Sciatic nerve (tissue), 2 donors: ENCODE measurements at regions not wholly inside any gene's neighbourhood (a gene's known extent, or its start where the extent isn't known, plus 50 kb on each side); places are given as distances from the start of the nearest gene placed in this dataset.
A peak's percentile ranks its signal among the peaks of the same experiment; 100 is the strongest.
"Not testable (repeated sequence)": the region's sequence is repeated elsewhere in the genome, so short reads cannot be mapped to it uniquely, and the experiment has no call there.

Experiments used
- ATAC-seq: fragments of 200-7000 bp; cut with Tn5 transposase; one replicate; pipeline ENCODE4 v1.9.1; 2020; ENCODE audit warnings: mild to moderate bottlenecking, moderate library complexity
- DNase-seq: peaks from one replicate; pipeline ENCODE4 v3.0.0-alpha.2; 2020; ENCODE audit warnings: low spot score
- intact Hi-C: fragments of 100-400 bp; cut with DNase I; formaldehyde crosslinking; loops from one replicate; pipeline ENCODE4 v1.14.2; 2022
- donor health status: DM: no; HTN: no; CAD: no.
- donor health status: DM: no; HTN: no; CAD: no.

DNA sequence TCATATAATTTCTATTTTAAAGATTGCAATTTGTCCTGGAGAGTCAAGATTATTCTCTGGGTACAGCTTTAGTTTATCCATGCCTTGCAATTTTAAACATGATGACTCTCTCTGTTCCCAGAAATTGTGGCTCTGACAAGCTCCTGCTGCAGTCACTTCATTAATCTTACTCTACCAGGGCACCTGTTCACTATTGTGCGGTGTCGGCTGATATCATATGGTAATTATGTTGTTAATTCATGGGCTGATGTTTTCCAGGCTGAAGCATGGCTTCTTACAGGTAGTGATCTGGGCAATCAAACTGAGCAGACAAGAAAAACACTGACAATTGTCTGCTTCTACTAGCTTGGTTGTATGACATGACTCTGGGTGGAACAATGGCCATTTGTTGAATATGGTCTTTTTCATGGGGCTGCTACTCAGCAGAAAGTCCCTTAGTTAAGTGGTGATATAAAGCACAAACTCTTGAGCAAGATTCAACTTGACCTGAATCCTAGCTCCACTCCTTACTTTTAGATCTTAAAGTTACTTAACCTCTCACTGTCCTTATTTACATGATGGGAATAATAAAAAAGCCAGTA, 230.7 kb downstream of the FAT3 start:
- no peak for ATAC-seq
- no peak for DNase-seq
- intact Hi-C loops = no loop called here

DNA sequence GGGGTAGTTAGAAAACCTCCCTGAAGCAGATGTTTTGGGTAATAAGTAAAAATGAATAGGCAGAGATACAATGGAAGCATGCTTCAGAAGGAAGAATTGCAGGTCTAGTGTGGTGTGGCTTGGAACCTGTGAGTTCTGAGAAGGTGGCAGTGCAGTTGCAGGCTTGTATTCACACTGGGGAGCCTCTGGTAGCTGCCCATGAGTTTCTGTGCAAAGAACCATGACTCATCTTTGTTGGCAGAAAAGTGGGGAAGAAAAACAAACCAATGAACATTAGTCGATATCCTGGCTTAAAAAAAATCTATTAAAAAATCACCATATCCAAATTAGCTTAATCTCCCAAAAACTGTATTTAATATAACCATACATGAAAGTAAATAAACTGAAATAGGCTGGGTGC, 232.6 kb downstream of the FAT3 start:
- intact Hi-C loops = no loop called here
- ATAC-seq (no peak), DNase-seq (no peak)

DNA sequence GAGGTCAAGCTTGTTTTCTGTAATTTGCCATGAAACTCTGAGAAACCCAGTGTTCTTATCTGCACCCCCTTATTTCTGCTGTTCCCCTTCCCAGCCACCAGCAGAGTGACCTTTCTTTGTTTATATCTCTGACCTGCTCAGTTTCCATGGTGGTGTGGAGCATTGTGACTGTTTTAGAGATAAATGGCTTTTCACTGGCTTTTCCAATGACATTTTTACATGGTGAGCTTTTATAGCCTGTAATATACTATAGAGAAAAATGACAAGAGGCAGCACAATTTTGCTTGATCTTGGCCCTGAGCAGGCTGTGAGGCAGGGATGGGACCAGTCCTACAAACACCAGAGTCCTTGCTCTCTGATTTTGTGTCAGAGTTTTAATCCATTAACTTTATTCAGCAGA, 233.9 kb downstream of the FAT3 start:
- DNase-seq = no peak
- ATAC-seq = no peak
- intact Hi-C loops = no loop called here

DNA sequence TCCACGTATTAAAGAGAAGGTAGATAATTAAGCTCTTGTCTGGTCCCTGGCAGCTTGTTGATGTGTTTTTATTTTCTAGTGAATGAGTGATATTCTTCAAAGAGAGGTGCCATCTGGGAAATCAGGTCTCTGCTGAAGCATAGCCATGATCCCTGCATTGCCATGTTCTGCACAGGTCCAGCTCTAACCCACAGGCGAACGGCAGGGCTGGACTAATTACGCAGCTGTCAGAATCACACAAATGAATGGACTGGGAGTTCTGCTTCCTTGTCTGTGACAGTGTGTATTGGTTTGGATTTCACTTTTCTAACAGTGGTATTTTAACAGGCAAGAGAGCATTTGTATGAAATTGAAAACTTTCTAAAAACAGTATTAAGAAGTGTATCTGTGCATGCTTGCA, 235.6 kb downstream of the FAT3 start:
- no peak for ATAC-seq
- DNase-seq = no peak
- intact Hi-C loops = no loop called here

DNA sequence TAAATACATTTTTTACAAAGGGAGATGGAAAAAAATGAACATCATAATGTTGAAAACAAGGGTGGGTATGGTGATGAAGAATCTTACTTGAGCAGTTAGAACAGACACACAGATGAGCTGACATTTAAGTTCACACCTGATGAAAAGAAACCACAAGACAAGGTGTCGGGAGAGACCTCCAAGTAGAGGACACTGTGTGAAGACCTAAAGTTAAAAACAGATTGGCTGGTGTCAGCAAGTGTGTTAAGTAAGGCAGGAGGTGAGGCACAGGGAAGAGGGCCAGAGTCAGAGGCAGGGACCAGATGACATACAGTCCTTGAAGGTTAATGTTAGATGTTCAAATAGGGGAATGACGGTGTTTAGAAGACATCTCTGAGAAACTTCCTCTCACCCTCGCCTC, 236.8 kb downstream of the FAT3 start:
- ATAC-seq = no peak
- intact Hi-C loops = no loop called here

DNA sequence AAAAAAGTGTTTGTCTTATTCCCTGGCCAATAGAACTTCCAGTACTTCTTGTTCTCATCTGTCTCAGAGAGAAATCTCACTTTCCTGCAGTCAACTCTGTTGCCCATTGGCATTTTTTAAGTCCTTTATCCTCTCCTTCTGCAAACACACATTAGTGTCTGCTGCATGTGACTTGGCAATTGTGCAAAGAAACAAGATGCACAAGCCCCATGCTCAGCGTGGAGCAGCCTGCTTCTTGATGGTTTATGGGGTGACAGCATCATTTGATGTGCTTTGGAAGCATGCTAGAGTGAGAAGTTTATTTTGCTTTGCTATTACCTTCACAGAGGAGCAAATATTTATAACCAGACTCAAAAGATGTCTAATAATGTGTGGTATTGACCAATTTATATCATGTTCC, 238.2 kb downstream of the FAT3 start:
- DNase-seq (no peak), ATAC-seq (no peak)
- intact Hi-C loops = no loop called here

More for the DNA sequence above, 236.8 kb downstream of the FAT3 start:
- no peak for DNase-seq

DNA sequence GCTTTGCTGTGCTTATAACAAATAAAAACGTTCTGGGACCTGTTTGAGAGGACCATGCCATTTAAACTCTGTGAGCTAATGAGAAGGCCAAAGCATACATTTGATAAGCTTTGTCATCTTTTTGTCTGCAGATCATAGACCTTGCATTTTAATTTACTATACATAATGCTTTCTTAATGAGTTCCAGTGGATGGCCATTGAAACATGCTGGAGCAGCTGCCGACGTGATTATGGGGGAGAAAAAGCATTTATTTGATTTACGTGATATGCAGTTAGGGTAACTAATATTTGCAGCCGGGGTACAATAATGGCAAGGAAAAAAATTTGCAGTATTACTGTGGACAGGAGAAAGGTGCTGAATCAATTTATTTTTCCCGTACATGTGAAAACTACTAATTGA, 240.2 kb downstream of the FAT3 start:
- intact Hi-C loops = no loop called here
- DNase-seq (no peak), ATAC-seq (no peak)

DNA sequence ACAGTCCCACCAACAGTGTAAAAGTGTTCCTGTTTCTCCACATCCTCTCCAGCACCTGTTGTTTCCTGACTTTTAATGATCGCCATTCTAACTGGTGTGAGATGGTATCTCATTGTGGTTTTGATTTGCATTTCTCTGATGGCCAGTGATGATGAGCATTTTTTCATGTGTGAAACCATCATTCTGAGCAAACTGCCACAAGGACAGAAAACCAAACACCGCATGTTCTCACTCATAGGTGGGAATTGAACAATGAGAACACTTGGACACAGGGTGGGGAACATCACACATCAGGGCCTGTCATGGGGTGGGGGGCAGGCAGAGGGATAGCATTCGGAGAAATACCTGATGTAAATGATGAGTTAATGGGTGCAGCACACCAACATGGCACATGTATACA, 240.8 kb downstream of the FAT3 start:
- ATAC-seq, DNase-seq, intact Hi-C loops: not testable (repeated sequence)

DNA sequence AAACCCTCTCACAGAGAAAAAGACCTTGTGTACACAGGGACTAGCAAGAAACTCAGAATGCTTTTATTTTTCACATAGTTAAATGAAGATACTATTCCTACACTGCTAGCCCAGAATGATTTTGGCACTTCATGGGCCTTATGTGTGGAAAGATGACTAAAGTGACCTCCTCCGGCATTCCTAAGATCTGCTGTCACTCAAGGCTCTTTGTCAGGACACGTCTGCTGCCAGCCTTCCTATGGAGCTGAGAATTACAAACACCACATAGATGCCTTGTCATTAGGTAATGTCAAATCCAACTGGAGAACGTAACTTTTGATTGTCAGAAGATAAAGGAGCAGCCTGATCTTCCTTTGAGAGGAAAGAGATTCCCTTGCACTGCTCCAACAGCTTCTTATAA, 249.1 kb downstream of the FAT3 start:
- intact Hi-C loops = no loop called here
- no peak for DNase-seq
- ATAC-seq = no peak

DNA sequence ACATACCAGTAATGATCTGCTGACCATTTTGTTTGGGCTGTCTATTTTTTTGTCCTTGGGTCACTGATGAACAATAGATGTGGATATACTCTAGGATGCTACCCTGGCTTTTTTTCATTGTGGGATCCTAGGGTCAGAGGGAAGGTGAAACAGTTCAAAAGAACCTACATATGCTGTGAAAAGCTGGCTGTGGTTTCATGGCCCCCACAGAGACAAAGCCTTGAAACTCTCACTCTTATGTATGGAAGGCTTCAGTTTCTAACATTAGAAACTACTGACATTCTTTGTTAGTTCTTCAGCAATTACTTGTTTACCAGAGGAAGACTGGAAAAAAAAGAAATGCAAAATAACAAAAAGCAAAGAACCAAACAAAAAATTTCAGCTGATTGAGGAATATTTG, 250.7 kb downstream of the FAT3 start:
- ATAC-seq = no peak
- intact Hi-C loops = no loop called here
- DNase-seq = no peak

DNA sequence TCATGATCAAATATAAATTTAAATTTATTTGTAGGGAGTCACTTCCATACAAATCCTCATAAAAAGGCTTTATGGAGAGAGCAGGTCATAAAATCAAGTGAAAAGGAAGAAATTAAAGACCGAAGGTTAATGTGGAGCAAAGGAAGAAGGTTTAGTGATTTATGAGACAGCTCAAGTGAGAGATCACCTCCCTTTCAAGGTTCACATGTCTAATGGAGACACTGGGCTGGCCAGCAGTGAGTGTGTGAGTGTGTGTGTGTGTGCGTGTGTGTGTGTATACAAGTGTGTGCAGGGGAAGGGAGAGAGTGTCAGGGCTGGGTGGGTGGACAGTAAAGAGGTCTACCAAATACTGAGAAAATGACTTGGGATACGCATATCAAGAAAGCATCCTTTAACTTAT, 251.2 kb downstream of the FAT3 start:
- no peak for ATAC-seq
- intact Hi-C loops = no loop called here
- DNase-seq = no peak

DNA sequence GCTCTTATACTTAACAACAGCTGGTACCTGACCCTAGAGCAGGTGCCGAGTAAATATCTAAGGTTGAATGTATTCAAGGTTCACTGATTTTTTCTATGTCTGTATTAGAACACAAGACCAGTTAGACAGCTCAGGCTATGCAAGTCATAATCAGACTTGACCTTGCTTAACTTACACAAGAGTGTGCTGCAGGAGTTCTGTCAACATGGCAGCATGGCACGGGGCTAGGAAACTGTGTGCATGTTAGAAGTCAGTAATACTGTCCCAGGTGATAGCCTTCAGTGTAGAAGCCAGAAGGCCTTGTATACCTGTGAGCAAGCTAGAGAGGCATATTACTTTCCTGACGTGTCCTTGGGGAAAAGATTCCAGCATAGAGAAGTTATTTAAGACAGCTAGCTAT, 253.1 kb downstream of the FAT3 start:
- no peak for DNase-seq
- intact Hi-C loops = no loop called here
- no peak for ATAC-seq

DNA sequence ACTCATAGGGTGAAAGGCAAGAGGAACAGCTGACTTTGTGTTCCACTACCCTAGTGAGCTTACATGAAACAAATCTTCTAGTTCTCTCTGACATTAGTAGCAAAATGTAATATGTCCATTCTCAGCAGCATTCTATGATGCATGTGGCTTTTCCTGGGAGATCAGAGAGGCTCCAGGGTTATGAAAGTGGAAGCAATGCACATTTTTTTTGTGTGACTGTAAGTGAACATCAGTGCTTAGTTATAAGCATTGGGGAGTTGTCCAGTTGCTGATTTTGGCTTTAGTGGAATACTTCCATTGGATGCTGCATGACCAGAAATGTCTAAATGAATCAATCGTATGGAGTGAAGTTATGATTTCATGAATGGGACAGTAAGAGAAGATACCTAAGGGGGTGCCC, 255.9 kb downstream of the FAT3 start:
- intact Hi-C loops = no loop called here
- ATAC-seq (no peak), DNase-seq (no peak)

DNA sequence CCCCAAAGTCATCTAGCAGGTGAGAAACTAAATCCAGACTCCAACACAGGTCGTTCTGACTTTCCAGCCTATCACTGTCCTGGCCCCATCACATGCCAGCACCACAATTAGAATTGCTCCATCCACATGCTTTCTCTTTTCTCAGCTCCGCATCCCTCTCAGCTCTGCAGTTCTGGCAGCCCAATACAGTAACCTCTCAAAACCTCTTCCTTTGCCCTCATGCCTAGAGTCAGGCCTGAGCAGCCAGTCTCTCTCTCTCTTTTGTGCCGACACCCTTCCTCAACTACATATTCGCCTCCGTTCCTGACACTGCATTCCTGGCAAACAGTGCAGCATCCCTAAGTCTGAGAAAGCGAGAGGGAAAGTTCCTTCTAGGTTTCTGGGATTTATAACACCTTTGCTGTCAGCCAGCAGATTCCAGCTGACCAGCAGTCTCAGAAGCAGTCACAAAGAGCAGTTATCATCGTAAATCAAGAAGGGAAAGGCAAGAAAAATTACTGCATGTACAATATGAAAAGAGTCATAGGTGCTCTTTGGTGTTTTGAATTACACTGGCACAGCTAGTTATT, 258.0 kb downstream of the FAT3 start:
- DNase-seq = no peak
- no peak for ATAC-seq
- intact Hi-C loops = no loop called here

DNA sequence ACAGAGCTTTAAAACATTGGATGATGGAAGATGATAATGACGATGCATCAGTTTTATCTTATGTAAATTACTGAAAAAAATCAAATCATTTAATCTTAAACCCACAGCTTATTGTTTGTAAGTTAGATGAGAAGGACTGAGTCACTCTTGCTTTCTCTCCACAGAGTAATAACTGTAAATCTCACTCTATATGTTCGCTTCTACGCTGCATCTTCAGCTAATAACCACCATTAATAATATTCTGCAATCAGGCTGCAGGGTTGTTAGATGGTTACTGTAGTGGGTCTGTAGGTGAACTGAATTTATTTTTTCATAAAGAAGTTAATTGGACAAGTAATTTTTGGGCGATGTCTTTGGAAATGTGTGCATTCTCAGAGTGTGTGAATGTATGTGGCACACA, 260.0 kb downstream of the FAT3 start:
- DNase-seq = no peak
- ATAC-seq = no peak
- intact Hi-C loops = no loop called here

DNA sequence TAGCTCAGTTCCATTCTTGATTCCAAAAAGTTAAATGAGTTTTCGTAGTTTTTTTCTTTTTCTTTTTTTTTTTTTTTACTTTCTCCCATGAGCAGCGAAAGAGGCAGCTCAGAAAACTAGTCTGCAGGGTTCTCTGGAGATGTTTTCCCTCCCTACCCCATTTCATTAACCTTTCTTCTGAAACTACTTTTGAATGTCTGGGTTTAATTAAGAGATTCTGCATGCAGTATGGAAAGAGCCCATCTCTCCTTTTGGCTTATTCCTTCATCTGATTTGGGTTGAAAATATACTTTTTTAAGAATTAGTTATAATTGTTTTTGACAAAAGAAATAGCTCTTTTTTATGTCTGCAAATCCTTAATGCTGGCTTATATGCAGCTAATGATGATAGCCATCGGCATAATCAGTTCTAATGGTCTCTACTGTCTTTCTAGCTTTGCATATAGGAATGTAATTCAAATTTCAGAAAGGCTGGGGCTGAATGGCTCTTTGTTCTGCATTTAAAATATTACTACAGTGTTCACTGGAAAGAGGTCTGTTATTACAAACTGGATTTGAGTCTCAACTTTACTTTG, 265.3 kb downstream of the FAT3 start:
- no peak for DNase-seq

DNA sequence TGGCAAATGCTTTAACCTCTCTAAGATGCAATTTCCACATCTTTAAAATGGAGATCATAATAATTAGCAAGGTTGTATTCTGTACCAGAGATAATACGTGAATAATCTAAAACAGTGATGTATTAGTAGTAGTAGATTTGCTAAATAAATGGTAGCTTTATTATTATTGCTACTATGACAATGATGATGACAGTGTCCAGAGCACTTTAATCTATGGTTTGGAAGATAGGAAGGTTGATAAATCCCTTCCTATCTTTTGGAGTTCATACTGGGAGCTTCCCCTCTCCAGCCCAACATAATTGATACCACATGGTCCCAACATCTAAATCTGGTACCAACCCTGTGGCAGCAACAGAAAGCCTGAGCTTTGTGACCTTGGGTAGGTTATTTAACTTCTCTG, 267.8 kb downstream of the FAT3 start:
- intact Hi-C loops = no loop called here
- ATAC-seq (no peak), DNase-seq (no peak)

More for the DNA sequence above, 265.3 kb downstream of the FAT3 start:
- ATAC-seq = no peak
- intact Hi-C loops = no loop called here

DNA sequence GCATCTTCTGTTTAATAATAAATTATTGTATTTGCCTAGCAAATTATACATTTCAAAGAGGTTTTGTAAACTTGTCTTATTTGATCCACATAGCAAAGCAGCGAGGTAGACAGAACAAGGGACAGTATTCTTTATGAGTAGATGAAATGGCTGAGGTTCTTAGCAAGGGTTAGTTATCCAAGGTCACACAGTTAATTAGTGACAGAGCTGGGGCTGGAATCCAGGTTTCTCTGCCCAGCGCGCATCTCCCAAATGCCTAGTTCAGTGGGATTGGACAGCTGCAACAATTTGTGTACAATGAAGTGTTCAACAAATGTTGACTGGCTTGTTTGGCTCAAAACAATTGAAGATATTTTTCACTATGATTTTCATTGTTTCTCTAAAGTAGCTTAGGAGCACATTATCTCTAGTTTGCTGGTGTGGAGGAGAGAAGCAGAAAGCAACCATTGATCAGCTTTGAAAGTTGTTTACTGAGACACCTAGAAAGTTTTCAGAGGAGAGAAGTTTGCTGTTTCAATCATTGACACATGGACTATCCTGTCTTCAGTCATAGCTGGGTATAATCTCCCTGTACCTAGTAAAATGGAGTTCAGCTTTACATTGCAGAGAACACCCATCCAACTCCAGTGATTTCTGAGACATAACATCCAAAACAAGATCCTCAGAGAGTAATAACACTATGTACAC, 270.6 kb downstream of the FAT3 start:
- DNase-seq (no peak), ATAC-seq (peak; percentile 30)
- intact Hi-C loops = no loop called here

DNA sequence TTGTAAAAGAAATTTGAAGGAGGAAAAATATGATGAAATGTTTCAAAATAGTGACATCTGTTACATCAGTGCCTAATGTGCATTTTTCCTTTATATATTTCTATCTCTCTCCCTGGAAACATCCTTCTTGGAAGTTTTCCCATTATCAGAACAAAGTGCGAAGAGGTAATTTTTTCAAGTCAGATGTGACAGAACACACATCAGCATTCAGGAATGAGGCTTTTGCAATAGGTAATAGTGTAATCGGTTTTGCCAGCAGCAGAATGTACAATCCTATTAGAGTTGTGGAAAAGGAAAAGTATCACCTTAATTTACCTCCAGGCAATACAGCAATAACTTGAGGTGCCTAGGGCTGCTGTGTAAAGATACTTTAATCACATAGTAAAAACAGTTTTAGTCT, 275.8 kb downstream of the FAT3 start:
- DNase-seq (no peak), ATAC-seq (no peak)

DNA sequence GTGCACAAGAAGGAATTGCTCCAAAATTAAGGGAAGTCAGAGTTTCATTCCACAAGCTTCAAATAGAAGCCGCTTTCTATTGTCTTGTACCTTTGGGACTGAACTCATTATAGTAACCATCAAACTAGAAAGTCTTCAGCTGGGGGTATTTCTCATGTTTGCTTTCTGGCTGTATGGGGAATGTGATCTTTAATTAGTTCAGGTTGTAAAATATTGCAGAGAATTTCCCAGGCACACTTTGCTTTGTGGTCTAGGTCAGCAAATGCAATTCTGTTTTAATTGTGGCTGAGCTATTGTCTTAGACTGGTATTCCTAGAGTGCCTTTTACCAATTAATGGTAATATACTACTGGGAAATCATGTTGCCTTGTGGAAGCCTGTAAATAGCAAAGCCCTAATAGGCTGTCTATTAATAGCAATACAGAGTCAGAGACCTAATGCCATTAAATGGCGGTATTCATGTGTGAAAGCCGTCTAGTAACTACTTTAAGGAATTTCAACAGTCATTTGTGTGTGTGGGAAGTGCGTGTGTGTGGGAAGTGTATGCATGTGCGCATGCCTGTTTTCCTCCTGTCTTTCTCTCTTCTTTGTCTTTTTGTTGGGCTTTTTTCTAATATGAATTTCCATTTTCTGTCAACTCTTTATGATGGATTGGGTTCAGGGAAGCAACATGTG, 276.6 kb downstream of the FAT3 start:
- DNase-seq (no peak), ATAC-seq (no peak)
- intact Hi-C loops = no loop called here

More for the DNA sequence above, 275.8 kb downstream of the FAT3 start:
- intact Hi-C loops = no loop called here
